ENCODE measurements at regions not wholly inside any gene's neighbourhood (a gene's known extent, or its start where the extent isn't known, plus 50 kb on each side); places are given as distances from the start of the nearest gene placed in this dataset.

DNA sequence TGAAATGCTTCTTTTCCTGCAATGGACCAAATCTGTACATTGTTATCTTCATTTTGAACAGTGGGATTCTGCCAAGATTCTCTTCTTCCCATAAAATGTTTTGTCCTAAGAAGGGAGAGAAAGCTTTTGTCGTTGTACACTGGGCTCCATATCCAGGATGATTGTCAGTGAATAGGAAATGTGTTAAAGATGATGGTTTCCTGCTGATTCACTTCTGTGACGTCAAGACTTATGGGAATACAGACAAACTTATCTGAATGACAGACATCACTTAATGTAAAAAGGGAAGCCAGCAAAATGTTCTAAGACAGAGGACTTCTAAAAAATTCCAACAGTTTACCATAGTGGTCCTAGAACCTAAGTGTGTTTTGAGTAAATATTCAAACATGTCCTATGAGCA lies 53.7 kb upstream of the HPF1 start:
- TF ChIP-seq, protein P1, sequence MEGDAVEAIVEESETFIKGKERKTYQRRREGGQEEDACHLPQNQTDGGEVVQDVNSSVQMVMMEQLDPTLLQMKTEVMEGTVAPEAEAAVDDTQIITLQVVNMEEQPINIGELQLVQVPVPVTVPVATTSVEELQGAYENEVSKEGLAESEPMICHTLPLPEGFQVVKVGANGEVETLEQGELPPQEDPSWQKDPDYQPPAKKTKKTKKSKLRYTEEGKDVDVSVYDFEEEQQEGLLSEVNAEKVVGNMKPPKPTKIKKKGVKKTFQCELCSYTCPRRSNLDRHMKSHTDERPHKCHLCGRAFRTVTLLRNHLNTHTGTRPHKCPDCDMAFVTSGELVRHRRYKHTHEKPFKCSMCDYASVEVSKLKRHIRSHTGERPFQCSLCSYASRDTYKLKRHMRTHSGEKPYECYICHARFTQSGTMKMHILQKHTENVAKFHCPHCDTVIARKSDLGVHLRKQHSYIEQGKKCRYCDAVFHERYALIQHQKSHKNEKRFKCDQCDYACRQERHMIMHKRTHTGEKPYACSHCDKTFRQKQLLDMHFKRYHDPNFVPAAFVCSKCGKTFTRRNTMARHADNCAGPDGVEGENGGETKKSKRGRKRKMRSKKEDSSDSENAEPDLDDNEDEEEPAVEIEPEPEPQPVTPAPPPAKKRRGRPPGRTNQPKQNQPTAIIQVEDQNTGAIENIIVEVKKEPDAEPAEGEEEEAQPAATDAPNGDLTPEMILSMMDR (IDR thresholded peaks at IDR 0.05; ENCODE audit: low read length) = no peak
- TF ChIP-seq EZH2 (optimal IDR thresholded peaks at IDR 0.05; ENCODE audit: low read depth, low read length) = no peak
- TF ChIP-seq EZH2phosphoT487 (IDR thresholded peaks at IDR 0.05; ENCODE audit: low read length) = no peak

Measured in MM.1S (cell line).